ENCODE measurements at regions not wholly inside any gene's neighbourhood (a gene's known extent, or its start where the extent isn't known, plus 50 kb on each side); places are given as distances from the start of the nearest gene placed in this dataset.

GRCh38 chr1:38522915-38523567 is 336.5 kb downstream of the RRAGC start:
- TF ChIP-seq, protein P1, sequence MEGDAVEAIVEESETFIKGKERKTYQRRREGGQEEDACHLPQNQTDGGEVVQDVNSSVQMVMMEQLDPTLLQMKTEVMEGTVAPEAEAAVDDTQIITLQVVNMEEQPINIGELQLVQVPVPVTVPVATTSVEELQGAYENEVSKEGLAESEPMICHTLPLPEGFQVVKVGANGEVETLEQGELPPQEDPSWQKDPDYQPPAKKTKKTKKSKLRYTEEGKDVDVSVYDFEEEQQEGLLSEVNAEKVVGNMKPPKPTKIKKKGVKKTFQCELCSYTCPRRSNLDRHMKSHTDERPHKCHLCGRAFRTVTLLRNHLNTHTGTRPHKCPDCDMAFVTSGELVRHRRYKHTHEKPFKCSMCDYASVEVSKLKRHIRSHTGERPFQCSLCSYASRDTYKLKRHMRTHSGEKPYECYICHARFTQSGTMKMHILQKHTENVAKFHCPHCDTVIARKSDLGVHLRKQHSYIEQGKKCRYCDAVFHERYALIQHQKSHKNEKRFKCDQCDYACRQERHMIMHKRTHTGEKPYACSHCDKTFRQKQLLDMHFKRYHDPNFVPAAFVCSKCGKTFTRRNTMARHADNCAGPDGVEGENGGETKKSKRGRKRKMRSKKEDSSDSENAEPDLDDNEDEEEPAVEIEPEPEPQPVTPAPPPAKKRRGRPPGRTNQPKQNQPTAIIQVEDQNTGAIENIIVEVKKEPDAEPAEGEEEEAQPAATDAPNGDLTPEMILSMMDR (IDR thresholded peaks at IDR 0.05; ENCODE audit: poor library complexity, severe bottlenecking) = no peak
- no peak for TF ChIP-seq RAD21 (conservative IDR thresholded peaks at IDR 0.05)

Data from neural cell (in vitro differentiated cells).